GM12864 (cell line): ENCODE measurements at regions not wholly inside any gene's neighbourhood (a gene's known extent, or its start where the extent isn't known, plus 50 kb on each side); places are given as distances from the start of the nearest gene placed in this dataset.
"Not testable (repeated sequence)": the region's sequence is repeated elsewhere in the genome, so short reads cannot be mapped to it uniquely, and the experiment has no call there.

Experiments
- DNase-seq: peaks from one replicate; pipeline ENCODE4 v3.0.0-alpha.2; 2011; ENCODE audit warnings: low read depth
- H3K4me3 ChIP-seq: 2 replicates; pipeline ENCODE4 v1.5.1; 2011; ENCODE audit warnings: mild to moderate bottlenecking, low read depth, low read length, control low read depth
- CTCF ChIP-seq: IDR thresholded peaks from 2 replicates; pipeline ENCODE4 v1.5.1; 2011; ENCODE audit warnings: low read depth, mild to moderate bottlenecking, moderate library complexity, low read length, control low read depth, inconsistent platforms; ENCODE audit errors: missing control alignments

- TF ChIP-seq CTCF: no peak
- no peak for DNase-seq
- no peak overlapping the region for H3K4me3 ChIP-seq
Observed at GRCh38 chr1:182253319-182253860, 138.2 kb downstream of the GLUL start.

- no peak for TF ChIP-seq CTCF
- DNase-seq: no peak
- no peak overlapping the region for H3K4me3 ChIP-seq
Observed at GRCh38 chr1:182251561-182251960, 140.0 kb downstream of the GLUL start.

GRCh38 chr1:182249201-182249676 lies 142.4 kb downstream of the GLUL start:
- no peak for TF ChIP-seq CTCF
- no peak overlapping the region for H3K4me3 ChIP-seq
- peak; percentile 36 for DNase-seq

GRCh38 chr1:182248721-182249120 lies 142.9 kb downstream of the GLUL start:
- no peak for TF ChIP-seq CTCF
- DNase-seq: no peak
- no peak overlapping the region for H3K4me3 ChIP-seq

- not testable (repeated sequence) for H3K4me3 ChIP-seq, DNase-seq
Observed at GRCh38 chr1:182247813-182248212, 143.8 kb downstream of the GLUL start.

GRCh38 chr1:182246783-182247182 lies 144.8 kb downstream of the GLUL start:
- TF ChIP-seq CTCF: no peak
- no peak for DNase-seq
- H3K4me3 ChIP-seq: no peak overlapping the region

GRCh38 chr1:182245040-182245439 lies 146.6 kb downstream of the GLUL start:
- no peak for DNase-seq
- H3K4me3 ChIP-seq: no peak overlapping the region
- TF ChIP-seq CTCF: no peak
